OCI-LY1 (cell line): ENCODE measurements at regions not wholly inside any gene's neighbourhood (a gene's known extent, or its start where the extent isn't known, plus 50 kb on each side); places are given as distances from the start of the nearest gene placed in this dataset.

Source experiments
- EZH2 ChIP-seq: fragments of 200-600 bp; sonication (generic), shearing (Covaris generic); IDR thresholded peaks from 2 replicates; pipeline ENCODE4 v1.8.0; 2017; ENCODE audit warnings: borderline replicate concordance, mixed run types, mild to moderate bottlenecking, antibody characterized with exemption, low read length, moderate library complexity, mixed read lengths
- TF ChIP-seq, protein P1 (sequence below): fragments of 200-600 bp; sonication (generic), shearing (Covaris generic); IDR thresholded peaks from 2 replicates; pipeline ENCODE4 v1.5.1; 2017; ENCODE audit warnings: mild to moderate bottlenecking, antibody characterized with exemption, low read length, moderate library complexity, mixed read lengths

DNA sequence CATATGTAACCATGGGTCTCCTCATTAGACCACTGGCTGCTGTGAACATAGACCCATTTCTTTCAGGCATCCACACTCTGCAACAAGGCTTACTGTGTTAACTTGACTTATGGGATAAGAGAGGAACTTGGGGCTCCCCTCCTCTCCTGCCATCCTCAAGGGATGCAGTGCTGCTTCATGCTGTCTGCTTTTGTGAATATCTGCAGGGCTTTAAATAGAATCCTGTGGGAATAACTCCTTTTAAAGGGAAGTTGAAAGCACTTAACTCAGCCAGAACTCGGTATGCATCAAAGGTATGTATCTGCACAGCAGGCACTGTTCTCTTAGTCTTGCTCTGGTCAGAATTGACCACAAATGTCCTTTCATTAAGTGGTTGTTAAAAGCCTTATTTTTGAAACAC lies 222.5 kb upstream of the KIRREL3 start:
- TF ChIP-seq, protein P1, sequence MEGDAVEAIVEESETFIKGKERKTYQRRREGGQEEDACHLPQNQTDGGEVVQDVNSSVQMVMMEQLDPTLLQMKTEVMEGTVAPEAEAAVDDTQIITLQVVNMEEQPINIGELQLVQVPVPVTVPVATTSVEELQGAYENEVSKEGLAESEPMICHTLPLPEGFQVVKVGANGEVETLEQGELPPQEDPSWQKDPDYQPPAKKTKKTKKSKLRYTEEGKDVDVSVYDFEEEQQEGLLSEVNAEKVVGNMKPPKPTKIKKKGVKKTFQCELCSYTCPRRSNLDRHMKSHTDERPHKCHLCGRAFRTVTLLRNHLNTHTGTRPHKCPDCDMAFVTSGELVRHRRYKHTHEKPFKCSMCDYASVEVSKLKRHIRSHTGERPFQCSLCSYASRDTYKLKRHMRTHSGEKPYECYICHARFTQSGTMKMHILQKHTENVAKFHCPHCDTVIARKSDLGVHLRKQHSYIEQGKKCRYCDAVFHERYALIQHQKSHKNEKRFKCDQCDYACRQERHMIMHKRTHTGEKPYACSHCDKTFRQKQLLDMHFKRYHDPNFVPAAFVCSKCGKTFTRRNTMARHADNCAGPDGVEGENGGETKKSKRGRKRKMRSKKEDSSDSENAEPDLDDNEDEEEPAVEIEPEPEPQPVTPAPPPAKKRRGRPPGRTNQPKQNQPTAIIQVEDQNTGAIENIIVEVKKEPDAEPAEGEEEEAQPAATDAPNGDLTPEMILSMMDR: no peak
- TF ChIP-seq EZH2: no peak
